Esophagus muscularis mucosa (tissue), 4 donors: ENCODE measurements at regions not wholly inside any gene's neighbourhood (a gene's known extent, or its start where the extent isn't known, plus 50 kb on each side); places are given as distances from the start of the nearest gene placed in this dataset.

Source experiments
- DNase-seq: peaks from one replicate; pipeline ENCODE4 v3.0.0-alpha.2; 2017; ENCODE audit errors: extremely low spot score
- H3K27ac ChIP-seq, 4 donors: fragments of 200-600 bp; sonication (generic); replicated peaks in 1 of 4; 1 replicate in 3 of 4; 2 replicates in 1 of 4; pipeline ENCODE4 v1.5.1; 2016 to 2019; ENCODE audit warnings: mild to moderate bottlenecking in 1 of 4
- H3K27me3 ChIP-seq, 4 donors: fragments of 200-600 bp; sonication (generic); one replicate each; pipeline versions ENCODE4 v1.5.1 to v1.6.0; 2016 to 2019
- H3K36me3 ChIP-seq, 4 donors: fragments of 200-600 bp; sonication (generic); one replicate each; pipeline ENCODE4 v1.5.1; 2016 to 2019
- H3K4me1 ChIP-seq, 4 donors: fragments of 200-600 bp; sonication (generic); one replicate each; pipeline ENCODE4 v1.5.1; 2016 to 2019
- H3K4me3 ChIP-seq, 4 donors: fragments of 200-600 bp; sonication (generic); 1 replicate in 2 of 4; 2 replicates in 2 of 4; pipeline ENCODE4 v1.5.1; 2016 to 2019; ENCODE audit warnings: mild to moderate bottlenecking in 4 of 4, moderate library complexity in 1 of 4
- H3K9me3 ChIP-seq, 4 donors: fragments of 200-600 bp; sonication (generic); 1 replicate in 3 of 4; 2 replicates in 1 of 4; pipeline ENCODE4 v1.5.1; 2016 to 2019
- EP300 ChIP-seq: sonication (generic); formaldehyde crosslinking; IDR thresholded peaks from one replicate; pipeline ENCODE4 v1.6.1; 2017; ENCODE audit warnings: antibody characterized with exemption
- POLR2A ChIP-seq: fragments of 450-650 bp; IDR thresholded peaks from one replicate; pipeline ENCODE4 v1.6.1; 2017; ENCODE audit warnings: antibody characterized with exemption, moderate library complexity, mild to moderate bottlenecking, low read depth
- POLR2AphosphoS5 ChIP-seq, 2 donors: sonication (generic); formaldehyde crosslinking; IDR thresholded peaks; one replicate each; pipeline ENCODE4 v1.6.1; 2017; ENCODE audit warnings: antibody characterized with exemption in 2 of 2
- WGBS: methylation state at CpG from one replicate; pipeline ENCODE4 v1.1.5; 2018; 5-methylcytosine and 5-hydroxymethylcytosine counted together
- intact Hi-C: fragments of 100-400 bp; cut with DNase I; formaldehyde crosslinking; loops from one replicate; pipeline ENCODE4 v1.15.1; 2023
- TF ChIP-seq, protein P1 (sequence below), 3 experiments: fragments of 200-600 bp in 2 of 3; fragments of 450-650 bp in 1 of 3; sonication (generic) in 2 of 3; IDR thresholded peaks; one replicate each; pipeline ENCODE4 v1.5.1; 2017 to 2019; ENCODE audit warnings: antibody characterized with exemption in 3 of 3, mild to moderate bottlenecking in 2 of 3, moderate library complexity in 1 of 3

- Histone ChIP-seq H3K27ac (no peak overlapping the region), H3K4me3 (no peak overlapping the region), H3K36me3 (no peaks in the 10 kb centered on the region), H3K9me3 (no peaks in the 10 kb centered on the region), H3K27me3 (no peaks in the 10 kb centered on the region), H3K4me1 (peaks cover 30 to 35% (median 33%) of the 10 kb centered on the region in 4 donors)
- intact Hi-C loops = no loop called here
- DNase-seq = no peak
- TF ChIP-seq POLR2AphosphoS5 (IDR thresholded peaks at IDR 0.05) (no peak), EP300 (no peak), POLR2A (no peak)
- TF ChIP-seq, protein P1, sequence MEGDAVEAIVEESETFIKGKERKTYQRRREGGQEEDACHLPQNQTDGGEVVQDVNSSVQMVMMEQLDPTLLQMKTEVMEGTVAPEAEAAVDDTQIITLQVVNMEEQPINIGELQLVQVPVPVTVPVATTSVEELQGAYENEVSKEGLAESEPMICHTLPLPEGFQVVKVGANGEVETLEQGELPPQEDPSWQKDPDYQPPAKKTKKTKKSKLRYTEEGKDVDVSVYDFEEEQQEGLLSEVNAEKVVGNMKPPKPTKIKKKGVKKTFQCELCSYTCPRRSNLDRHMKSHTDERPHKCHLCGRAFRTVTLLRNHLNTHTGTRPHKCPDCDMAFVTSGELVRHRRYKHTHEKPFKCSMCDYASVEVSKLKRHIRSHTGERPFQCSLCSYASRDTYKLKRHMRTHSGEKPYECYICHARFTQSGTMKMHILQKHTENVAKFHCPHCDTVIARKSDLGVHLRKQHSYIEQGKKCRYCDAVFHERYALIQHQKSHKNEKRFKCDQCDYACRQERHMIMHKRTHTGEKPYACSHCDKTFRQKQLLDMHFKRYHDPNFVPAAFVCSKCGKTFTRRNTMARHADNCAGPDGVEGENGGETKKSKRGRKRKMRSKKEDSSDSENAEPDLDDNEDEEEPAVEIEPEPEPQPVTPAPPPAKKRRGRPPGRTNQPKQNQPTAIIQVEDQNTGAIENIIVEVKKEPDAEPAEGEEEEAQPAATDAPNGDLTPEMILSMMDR (IDR thresholded peaks at IDR 0.05) = no peak
Measured at GRCh38 chr12:46663318-46663717, 162.5 kb downstream of the SLC38A4 start.

DNA sequence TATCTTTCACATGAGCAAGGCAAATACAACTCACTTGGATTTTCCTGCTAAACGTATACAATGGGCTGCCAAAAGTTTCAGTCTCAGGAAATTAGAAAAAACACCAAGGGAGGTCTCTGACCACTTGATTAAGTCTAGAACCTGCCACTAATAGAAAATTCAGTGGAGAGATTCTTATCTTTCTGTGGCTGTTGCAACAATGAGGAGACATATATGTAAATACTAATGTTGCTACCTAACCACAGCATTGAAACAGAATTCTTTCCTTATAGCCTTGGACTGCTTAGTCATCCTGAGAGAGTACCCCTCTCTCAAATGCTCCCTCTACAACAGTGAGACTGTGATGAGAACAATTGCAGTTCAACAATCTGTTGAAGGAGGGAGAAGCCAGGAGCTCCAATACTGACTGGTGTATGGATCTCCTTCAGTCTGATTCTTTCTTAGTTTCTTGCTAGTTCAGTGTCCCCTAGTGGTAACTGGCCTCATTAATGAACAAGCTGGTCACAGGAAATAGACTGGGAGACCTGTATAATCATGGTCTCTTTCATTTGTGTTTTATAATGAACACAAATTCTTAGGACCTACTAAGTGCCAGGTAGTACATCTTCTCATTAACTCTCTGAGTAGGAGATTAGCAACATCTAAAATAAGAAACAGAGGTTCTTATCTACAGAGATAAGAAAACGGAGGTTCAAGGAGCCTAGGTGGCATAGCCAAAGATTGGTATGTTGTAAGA, 164.5 kb downstream of the SLC38A4 start:
- peak overlapping the region; percentile 58 to 78 (median 70) for H3K27ac ChIP-seq
- peaks cover 38 to 41% (median 39%) of the 10 kb centered on the region in 4 donors for H3K4me1 ChIP-seq
- no peaks in the 10 kb centered on the region for H3K36me3 ChIP-seq
- no peaks in the 10 kb centered on the region for H3K9me3 ChIP-seq
- no peaks in the 10 kb centered on the region for H3K27me3 ChIP-seq
- no peak for DNase-seq
- peak overlapping the region in 1 of 4 donors; percentile 14 for H3K4me3 ChIP-seq
- 38% methylated on average over 2 of the region's 2 CpGs for WGBS
- intact Hi-C loops = loop anchor here (2.0 kb wide), 1 partner anchor 290 kb away; no protein-coding TSS in a partner anchor
- TF ChIP-seq, protein P1 (IDR thresholded peaks at IDR 0.05) = peak; percentile 76 to 88 (median 77)
- no peak for TF ChIP-seq POLR2A
- no peak for TF ChIP-seq EP300
- peak in 1 of 2 donors; percentile 51 for TF ChIP-seq POLR2AphosphoS5 (IDR thresholded peaks at IDR 0.05)

DNA sequence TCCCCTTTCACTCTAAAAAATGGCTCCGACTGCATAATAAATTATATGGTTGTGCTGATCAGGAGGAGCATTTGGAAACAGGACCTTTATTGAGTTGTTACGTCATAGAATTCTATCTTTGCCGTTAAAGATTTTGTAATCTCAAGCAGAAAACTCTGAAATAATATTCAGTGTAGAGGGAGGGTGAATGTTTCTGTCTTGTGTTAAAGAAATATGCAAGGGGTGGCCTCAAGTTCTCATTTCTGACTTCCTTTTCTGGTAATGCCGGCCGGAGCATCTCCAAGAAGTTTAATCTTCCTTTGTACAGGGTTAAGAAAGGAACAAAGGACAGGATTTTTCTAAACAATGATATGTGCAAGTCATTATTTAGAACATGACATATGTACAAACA, 165.1 kb downstream of the SLC38A4 start:
- H3K27me3 ChIP-seq = no peaks in the 10 kb centered on the region
- H3K4me3 ChIP-seq = peak overlapping the region in 1 of 4 donors; percentile 35
- TF ChIP-seq EP300 (no peak), POLR2AphosphoS5 (IDR thresholded peaks at IDR 0.05) (no peak), POLR2A (no peak)
- TF ChIP-seq, protein P1 (IDR thresholded peaks at IDR 0.05) = no peak
- no peak for DNase-seq
- intact Hi-C loops = loop anchor here (2.0 kb wide), 1 partner anchor 290 kb away; no protein-coding TSS in a partner anchor
- H3K4me1 ChIP-seq = peaks cover 38 to 41% (median 39%) of the 10 kb centered on the region in 4 donors
- peak overlapping the region; percentile 58 to 78 (median 70) for H3K27ac ChIP-seq
- H3K36me3 ChIP-seq = no peaks in the 10 kb centered on the region
- H3K9me3 ChIP-seq = no peaks in the 10 kb centered on the region
- 24% methylated on average over 5 of the region's 5 CpGs for WGBS

DNA sequence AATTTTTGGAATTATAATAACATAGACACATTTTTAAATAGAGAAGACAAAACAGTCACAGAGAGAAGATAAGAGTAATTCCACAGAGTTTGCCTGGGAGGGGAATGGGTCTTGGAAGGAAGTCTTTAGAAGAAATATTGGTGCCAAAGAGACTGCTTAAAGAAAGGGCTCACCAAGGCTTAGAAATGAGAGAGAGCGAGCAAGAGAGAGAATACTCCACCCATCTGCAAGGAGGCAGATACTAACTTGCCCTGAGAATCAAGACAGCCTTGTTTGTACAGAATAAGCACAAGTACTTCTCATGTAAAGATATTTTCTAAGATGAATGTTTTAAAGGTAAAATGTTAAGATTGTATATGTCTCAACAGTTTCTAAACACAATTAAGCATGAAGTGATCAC, 165.5 kb downstream of the SLC38A4 start:
- DNase-seq = no peak
- Histone ChIP-seq H3K27me3 (no peaks in the 10 kb centered on the region), H3K4me3 (peak overlapping the region in 2 of 4 donors; percentile 19 to 35)

More for the DNA sequence above, 165.5 kb downstream of the SLC38A4 start:
- peak overlapping the region; percentile 58 to 78 (median 70) for H3K27ac ChIP-seq
- intact Hi-C loops = loop anchor here (2.0 kb wide), 1 partner anchor 289 kb away; no protein-coding TSS in a partner anchor
- 46% methylated on average over 1 of the region's 1 CpG for WGBS
- no peaks in the 10 kb centered on the region for H3K9me3 ChIP-seq
- TF ChIP-seq POLR2A = no peak
- TF ChIP-seq, protein P1 (IDR thresholded peaks at IDR 0.05) = no peak
- TF ChIP-seq POLR2AphosphoS5 (IDR thresholded peaks at IDR 0.05) = no peak
- no peak for TF ChIP-seq EP300
- H3K4me1 ChIP-seq = peaks cover 38 to 41% (median 39%) of the 10 kb centered on the region in 4 donors
- no peaks in the 10 kb centered on the region for H3K36me3 ChIP-seq
